Muscle layer of colon (tissue), 2 donors: ENCODE measurements at regions not wholly inside any gene's neighbourhood (a gene's known extent, or its start where the extent isn't known, plus 50 kb on each side); places are given as distances from the start of the nearest gene placed in this dataset.
A peak's percentile ranks its signal among the peaks of the same experiment; 100 is the strongest.
"Not testable (repeated sequence)": the region's sequence is repeated elsewhere in the genome, so short reads cannot be mapped to it uniquely, and the experiment has no call there.

Experiments
- H3K27ac ChIP-seq: one replicate; pipeline ENCODE4 v1.7.0; 2013; ENCODE audit warnings: low read depth, mild to moderate bottlenecking, low read length, moderate library complexity
- H3K27me3 ChIP-seq, 2 donors: one replicate each; pipeline ENCODE4 v1.7.0; 2013; ENCODE audit warnings: low read length in 2 of 2, mild to moderate bottlenecking in 2 of 2; ENCODE audit not compliant: insufficient read depth in 2 of 2, control insufficient read depth in 1 of 2
- H3K36me3 ChIP-seq: one replicate; pipeline ENCODE4 v1.7.0; 2013; ENCODE audit warnings: mild to moderate bottlenecking, low read length; ENCODE audit not compliant: insufficient read depth
- H3K4me1 ChIP-seq: one replicate; pipeline ENCODE4 v1.7.0; 2013; ENCODE audit warnings: mild to moderate bottlenecking, low read length; ENCODE audit not compliant: insufficient read depth
- H3K4me3 ChIP-seq, 2 donors: one replicate each; pipeline ENCODE4 v1.7.0; 2013; ENCODE audit warnings: low read length in 2 of 2, low read depth in 1 of 2, mild to moderate bottlenecking in 1 of 2, moderate library complexity in 1 of 2
- H3K9ac ChIP-seq: one replicate; pipeline ENCODE4 v1.7.0; 2013; ENCODE audit warnings: low read length
- H3K9me3 ChIP-seq: one replicate; pipeline ENCODE4 v1.7.0; 2013; ENCODE audit warnings: mild to moderate bottlenecking, low read length
- donor health status: abdominal sarcoma.
- donor health status: Adenocarcinoma of cecum.

DNA sequence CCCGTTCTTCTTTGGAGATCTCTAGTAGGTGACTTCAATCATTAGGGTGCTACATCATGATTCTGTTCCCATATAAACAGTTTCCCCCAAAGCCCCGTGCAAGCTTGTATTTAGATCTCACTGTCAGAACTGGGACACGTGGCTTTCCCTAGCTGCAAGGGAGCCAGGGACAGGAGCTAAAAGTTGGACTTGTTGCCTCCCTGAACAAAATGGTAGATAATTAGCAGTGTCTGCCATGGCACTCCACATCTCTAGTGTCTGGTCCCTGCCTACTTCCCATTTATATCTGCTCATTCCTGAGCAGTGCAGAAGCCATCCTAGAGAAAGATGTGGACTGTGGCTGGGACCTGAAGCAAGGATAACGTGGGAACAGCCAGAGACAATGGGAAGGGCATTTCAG, 76.6 kb upstream of the FGFR2 start:
- Histone ChIP-seq H3K36me3 (no peaks in the 10 kb centered on the region), H3K27me3 (no peaks in the 10 kb centered on the region), H3K9me3 (no peaks in the 10 kb centered on the region), H3K9ac (no peak overlapping the region), H3K4me3 (no peak overlapping the region), H3K27ac (no peak overlapping the region), H3K4me1 (no peaks in the 10 kb centered on the region)

DNA sequence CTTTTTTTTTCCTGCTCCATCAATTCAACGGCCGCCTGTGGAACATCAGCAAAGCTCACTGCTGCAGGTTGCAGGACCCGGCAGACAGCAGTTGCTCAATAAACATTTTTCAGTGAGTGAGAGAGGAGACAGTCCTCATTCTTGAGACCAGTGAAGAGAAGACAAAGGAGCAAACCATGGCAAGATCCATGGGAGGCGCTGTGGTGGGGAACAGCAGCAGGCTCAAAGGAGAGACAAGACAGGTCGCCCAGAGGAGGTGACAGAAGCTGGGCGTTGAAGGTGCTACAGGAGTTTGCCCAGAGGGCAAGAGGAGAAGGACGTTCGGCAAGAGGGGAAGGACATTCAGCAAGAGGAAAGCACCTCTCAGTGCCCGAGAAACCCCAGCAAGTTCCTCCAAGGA, 74.5 kb upstream of the FGFR2 start:
- Histone ChIP-seq H3K27me3 (no peaks in the 10 kb centered on the region), H3K9me3 (no peaks in the 10 kb centered on the region), H3K4me3 (no peak overlapping the region), H3K4me1 (peaks cover 15% of the 10 kb centered on the region), H3K9ac (no peak overlapping the region), H3K36me3 (no peaks in the 10 kb centered on the region), H3K27ac (no peak overlapping the region)

DNA sequence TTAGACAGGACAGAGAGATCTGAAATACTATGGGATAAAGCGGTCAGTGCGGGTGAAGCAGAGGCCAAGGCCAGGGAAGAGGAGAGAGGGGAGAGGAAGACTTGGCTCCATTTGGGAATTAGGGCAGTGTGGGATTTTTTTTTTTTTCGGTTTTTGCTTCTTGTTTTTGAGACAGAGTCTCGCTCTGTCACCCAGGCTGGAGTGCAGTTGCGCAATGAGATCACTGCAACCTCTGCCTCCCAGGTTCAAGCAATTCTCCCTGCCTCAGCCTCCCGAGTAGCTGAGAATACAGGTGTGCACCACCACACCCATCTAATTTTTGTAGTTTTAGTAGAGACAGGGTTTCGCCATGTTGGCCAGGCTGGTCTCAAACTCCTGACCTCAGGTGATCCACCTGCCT, 71.6 kb upstream of the FGFR2 start:
- H3K9me3 ChIP-seq, H3K9ac ChIP-seq, H3K27me3 ChIP-seq, H3K27ac ChIP-seq, H3K36me3 ChIP-seq, H3K4me3 ChIP-seq: not testable (repeated sequence)
- peaks cover 18% of the 10 kb centered on the region for H3K4me1 ChIP-seq

- peaks cover 18% of the 10 kb centered on the region for H3K4me1 ChIP-seq
- no peaks in the 10 kb centered on the region for H3K27me3 ChIP-seq
- H3K9me3 ChIP-seq = no peaks in the 10 kb centered on the region
- H3K4me3 ChIP-seq = no peak overlapping the region
- H3K27ac ChIP-seq = peak overlapping the region; percentile 94
- no peak overlapping the region for H3K9ac ChIP-seq
- no peaks in the 10 kb centered on the region for H3K36me3 ChIP-seq
These were observed 70.8 kb upstream of the FGFR2 start for GRCh38 chr10:121669028-121669374.

GRCh38 chr10:121668314-121669027, 70.2 kb upstream of the FGFR2 start:
- H3K36me3 ChIP-seq = no peaks in the 10 kb centered on the region
- no peaks in the 10 kb centered on the region for H3K9me3 ChIP-seq
- H3K4me3 ChIP-seq = peak overlapping the region in 1 of 2 donors; percentile 10
- H3K27me3 ChIP-seq = no peaks in the 10 kb centered on the region
- H3K27ac ChIP-seq = peak overlapping the region; percentile 94
- no peak overlapping the region for H3K9ac ChIP-seq
- peaks cover 18% of the 10 kb centered on the region for H3K4me1 ChIP-seq

DNA sequence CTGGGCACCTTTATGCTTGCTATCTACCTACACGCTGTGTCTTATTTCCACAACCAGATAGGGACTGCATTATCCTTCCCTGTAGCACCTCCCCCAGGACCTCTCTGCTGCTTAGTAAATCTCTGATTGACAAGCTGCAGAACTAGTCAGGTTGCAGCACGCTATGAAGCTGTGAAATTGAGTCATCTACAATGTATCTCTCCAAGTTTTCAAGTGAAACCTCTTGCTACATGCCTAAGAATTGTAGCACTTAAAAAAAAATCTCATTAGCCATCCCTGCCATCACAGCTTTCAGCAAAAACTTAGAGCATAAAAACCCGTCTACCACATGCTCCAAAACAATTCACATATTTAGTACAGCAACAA, 69.7 kb upstream of the FGFR2 start:
- Histone ChIP-seq H3K9me3 (no peaks in the 10 kb centered on the region), H3K36me3 (no peaks in the 10 kb centered on the region), H3K9ac (no peak overlapping the region), H3K27me3 (no peaks in the 10 kb centered on the region), H3K4me1 (peaks cover 18% of the 10 kb centered on the region), H3K27ac (peak overlapping the region; percentile 94), H3K4me3 (peak overlapping the region in 1 of 2 donors; percentile 10)

GRCh38 chr10:121665809-121666208, 67.6 kb upstream of the FGFR2 start:
- no peaks in the 10 kb centered on the region for H3K36me3 ChIP-seq
- H3K4me3 ChIP-seq = no peak overlapping the region
- H3K9me3 ChIP-seq = no peaks in the 10 kb centered on the region
- no peak overlapping the region for H3K27ac ChIP-seq
- H3K27me3 ChIP-seq = no peaks in the 10 kb centered on the region
- peaks cover 18% of the 10 kb centered on the region for H3K4me1 ChIP-seq
- H3K9ac ChIP-seq = no peak overlapping the region

DNA sequence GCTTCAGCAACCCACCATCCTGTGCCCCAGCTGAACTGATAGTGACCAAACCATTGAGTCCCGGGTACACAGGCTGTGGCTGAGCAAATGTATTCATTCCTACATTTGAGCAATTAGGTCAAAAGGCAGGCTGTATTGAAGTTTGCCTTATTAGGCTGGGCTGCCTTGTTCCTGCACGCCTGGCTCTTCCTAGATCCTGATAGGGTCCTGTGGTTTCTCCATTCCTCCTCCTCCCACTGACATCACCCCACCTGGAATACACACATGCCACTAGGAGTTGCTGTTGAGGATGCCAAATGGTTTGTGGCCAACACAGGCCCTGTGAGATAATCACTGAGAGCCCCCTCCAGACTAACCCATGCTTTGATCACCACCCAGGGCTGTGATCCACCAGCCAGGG, 66.4 kb upstream of the FGFR2 start:
- no peak overlapping the region for H3K9ac ChIP-seq
- no peaks in the 10 kb centered on the region for H3K36me3 ChIP-seq
- no peaks in the 10 kb centered on the region for H3K9me3 ChIP-seq
- peaks cover 18% of the 10 kb centered on the region for H3K4me1 ChIP-seq
- no peaks in the 10 kb centered on the region for H3K27me3 ChIP-seq
- no peak overlapping the region for H3K27ac ChIP-seq
- H3K4me3 ChIP-seq = no peak overlapping the region

DNA sequence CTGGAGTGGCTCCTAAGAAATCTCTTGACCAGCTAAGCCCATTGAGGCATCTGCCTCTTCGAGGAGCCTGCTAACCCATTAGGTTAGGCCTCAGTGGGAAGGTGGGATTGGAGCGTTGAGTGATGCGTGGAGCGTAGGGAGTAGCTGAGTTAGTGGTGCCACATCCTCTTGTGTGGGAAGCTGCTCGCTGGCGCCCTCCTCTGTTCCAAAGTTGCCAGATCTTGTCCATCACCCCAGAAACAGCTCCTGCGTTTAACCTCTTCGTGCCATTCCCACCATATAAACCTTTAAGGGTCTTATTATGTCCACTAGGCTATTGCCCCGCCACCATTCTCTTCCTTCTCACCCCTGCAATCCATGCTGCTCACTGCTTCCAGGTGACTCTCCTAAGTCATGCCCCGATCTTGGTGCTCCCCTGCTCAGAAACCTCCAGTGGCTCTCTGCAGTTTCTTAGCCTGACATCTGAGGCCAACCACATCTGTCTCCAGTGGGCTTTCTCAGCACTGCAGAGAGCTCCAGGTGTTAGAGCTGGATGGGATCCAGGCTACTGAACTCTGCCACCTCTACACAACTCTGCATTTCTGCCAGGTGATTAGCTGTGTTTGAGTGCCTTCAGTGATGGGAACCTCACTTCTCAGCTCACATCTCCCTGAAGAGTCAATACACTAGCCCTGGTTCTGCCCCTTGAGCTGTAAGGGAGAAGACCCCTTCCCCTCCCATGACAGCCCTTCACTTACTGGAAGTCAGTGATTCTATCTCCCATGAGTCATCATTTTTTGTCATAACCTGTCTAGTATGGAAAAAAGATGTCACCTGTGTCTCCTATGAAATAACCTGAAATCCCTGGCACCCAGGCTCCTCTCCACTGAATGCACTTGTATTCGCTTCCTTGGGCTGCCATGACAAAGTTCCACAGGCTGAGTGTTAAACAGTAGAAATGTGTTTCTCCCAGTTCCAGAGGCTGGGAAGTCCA, 65.0 kb upstream of the FGFR2 start:
- Histone ChIP-seq H3K27me3 (no peaks in the 10 kb centered on the region), H3K4me3 (no peak overlapping the region)

GRCh38 chr10:121662531-121662930, 64.3 kb upstream of the FGFR2 start:
- H3K27me3 ChIP-seq = no peaks in the 10 kb centered on the region
- no peaks in the 10 kb centered on the region for H3K36me3 ChIP-seq
- H3K4me1 ChIP-seq = peaks cover 1% of the 10 kb centered on the region
- H3K4me3 ChIP-seq = no peak overlapping the region
- H3K9me3 ChIP-seq = no peaks in the 10 kb centered on the region
- no peak overlapping the region for H3K9ac ChIP-seq
- H3K27ac ChIP-seq = no peak overlapping the region

More for the DNA sequence above, 65.0 kb upstream of the FGFR2 start:
- Histone ChIP-seq H3K27ac (no peak overlapping the region), H3K9me3 (no peaks in the 10 kb centered on the region), H3K4me1 (peaks cover 8% of the 10 kb centered on the region), H3K36me3 (no peaks in the 10 kb centered on the region), H3K9ac (no peak overlapping the region)

GRCh38 chr10:121661451-121661851, 63.2 kb upstream of the FGFR2 start:
- Histone ChIP-seq H3K27ac (no peak overlapping the region), H3K4me1 (no peaks in the 10 kb centered on the region), H3K9me3 (no peaks in the 10 kb centered on the region), H3K36me3 (no peaks in the 10 kb centered on the region), H3K9ac (no peak overlapping the region), H3K4me3 (no peak overlapping the region), H3K27me3 (no peaks in the 10 kb centered on the region)
